A549 (cell line): ENCODE measurements at regions not wholly inside any gene's neighbourhood (a gene's known extent, or its start where the extent isn't known, plus 50 kb on each side); places are given as distances from the start of the nearest gene placed in this dataset.
"Not testable (repeated sequence)": the region's sequence is repeated elsewhere in the genome, so short reads cannot be mapped to it uniquely, and the experiment has no call there.

ENCODE experiments used
- ATAC-seq, 2 experiments: fragments of 200-7000 bp in 1 of 2; fragments of >200 bp in 1 of 2; cut with Nextera tagmentation in 1 of 2; cut with Tn5 transposase in 1 of 2; 3 replicates each; pipeline versions ENCODE4 v1.8.0 to v1.9.1; 2018 to 2020; ENCODE audit warnings: mild to moderate bottlenecking in 1 of 2, moderate library complexity in 1 of 2
- CTCF ChIA-PET: fragments of 300-600 bp; sonication (Branson Sonifier 250); formaldehyde crosslinking; extraction: SDS; loops from one replicate; lab custom pipeline; 2021; ENCODE audit warnings: antibody characterized with exemption, inconsistent platforms; lab: Yijun Ruan, JAX
- POLR2A ChIA-PET: fragments of 350-600 bp; formaldehyde crosslinking; extraction: SDS; loops from one replicate; lab custom pipeline; 2021; ENCODE audit warnings: antibody characterized with exemption, inconsistent platforms; lab: Yijun Ruan, JAX
- DNase-seq, 2 experiments: peaks; one replicate each; pipeline versions ENCODE4 v3.0.0 to v3.0.0-alpha.2; 2011 to 2016; ENCODE audit warnings: low read depth in 1 of 2, low spot score in 1 of 2
- FAIRE-seq: peaks from 2 replicates; lab custom pipeline; 2011; peaks lifted over from hg19 to GRCh38; lab: Jason Lieb, UNC
- H3K27ac ChIP-seq, 2 experiments: fragments of >200 bp; sonication (Bioruptor Twin); formaldehyde crosslinking; 3 replicates each; pipeline ENCODE4 v1.5.1; 2016 to 2017
- H3K4me1 ChIP-seq: fragments of >200 bp; sonication (Bioruptor Twin); formaldehyde crosslinking; 3 replicates; pipeline ENCODE4 v1.6.1; 2016
- H3K4me2 ChIP-seq: fragments of >200 bp; sonication (Bioruptor Twin); formaldehyde crosslinking; 3 replicates; pipeline ENCODE4 v1.6.1; 2016
- H3K4me3 ChIP-seq: fragments of >200 bp; sonication (Bioruptor Twin); formaldehyde crosslinking; 3 replicates; pipeline ENCODE4 v1.5.1; 2016
- H3K9me3 ChIP-seq: fragments of >200 bp; sonication (Bioruptor Twin); formaldehyde crosslinking; 3 replicates; pipeline ENCODE4 v1.6.1; 2016
- CBX2 ChIP-seq: fragments of 200-600 bp; sonication (generic); IDR thresholded peaks from 2 replicates; pipeline ENCODE4 v1.6.1; 2016; ENCODE audit warnings: low read depth, mild to moderate bottlenecking, borderline replicate concordance
- CEBPB ChIP-seq, 2 experiments: fragments of >200 bp in 1 of 2; sonication (Bioruptor Twin) in 1 of 2; formaldehyde crosslinking in 1 of 2; IDR thresholded peaks; 2 replicates each; pipeline ENCODE4 v1.6.1; 2012 to 2016
- EHF ChIP-seq: fragments of 250-450 bp; sonication (Bioruptor Pico); IDR thresholded peaks from 2 replicates; pipeline ENCODE4 v1.5.0; 2020; ENCODE audit warnings: mild to moderate bottlenecking
- EHMT2 ChIP-seq: fragments of 200-600 bp; sonication (generic); IDR thresholded peaks from 2 replicates; pipeline ENCODE4 v1.6.1; 2016; ENCODE audit warnings: antibody characterized with exemption, low read depth, mild to moderate bottlenecking, moderate library complexity
- FOXS1 ChIP-seq: fragments of 250-450 bp; sonication (Bioruptor Pico); IDR thresholded peaks from 2 replicates; pipeline ENCODE4 v1.5.0; 2020; ENCODE audit warnings: mild to moderate bottlenecking, moderate library complexity
- GATA3 ChIP-seq: IDR thresholded peaks from 2 replicates; pipeline ENCODE4 v1.6.1; 2012; ENCODE audit warnings: borderline replicate concordance
- MAFK ChIP-seq: fragments of 450-650 bp; IDR thresholded peaks from 2 replicates; pipeline ENCODE4 v1.6.1; 2014; ENCODE audit not compliant: partially characterized antibody
- NPAS2 ChIP-seq: fragments of 250-450 bp; sonication (Bioruptor Pico); IDR thresholded peaks from 2 replicates; pipeline ENCODE4 v1.8.0; 2022; ENCODE audit warnings: mild to moderate bottlenecking, moderate library complexity, borderline replicate concordance
- POLR2AphosphoS2 ChIP-seq: conservative IDR thresholded peaks from 2 replicates; pipeline ENCODE4 v1.6.1; 2012; ENCODE audit warnings: low read length, improper control_type of control experiment, inconsistent platforms
- RNF2 ChIP-seq: fragments of 200-600 bp; sonication (generic); IDR thresholded peaks from 2 replicates; pipeline ENCODE4 v1.6.1; 2016; ENCODE audit warnings: low read depth, mild to moderate bottlenecking, antibody characterized with exemption, moderate library complexity, borderline replicate concordance
- SMC3 ChIP-seq: fragments of >200 bp; sonication (Bioruptor Twin); formaldehyde crosslinking; IDR thresholded peaks from 3 replicates; pipeline ENCODE4 v1.6.1; 2018; ENCODE audit warnings: inconsistent platforms
- WGBS: methylation state at CpG from one replicate; pipeline ENCODE4 v1.1.6; 2017; ENCODE audit errors: missing lambda C conversion rate; 5-methylcytosine and 5-hydroxymethylcytosine counted together
- TF ChIP-seq, protein P1 (sequence below): fragments of 450-650 bp; IDR thresholded peaks from 2 replicates; pipeline ENCODE4 v1.6.1; 2014; ENCODE audit warnings: antibody characterized with exemption
- TF ChIP-seq, protein P2 (sequence below): IDR thresholded peaks from 2 replicates; pipeline ENCODE4 v1.6.1; 2012; ENCODE audit warnings: low read depth, borderline replicate concordance
- TF ChIP-seq, protein P3 (sequence below): fragments of 250-450 bp; sonication (Bioruptor Pico); IDR thresholded peaks from 2 replicates; pipeline ENCODE4 v1.5.0; 2020; ENCODE audit warnings: low read depth, mild to moderate bottlenecking, moderate library complexity
- TF ChIP-seq, protein P4 (sequence below): fragments of >200 bp; sonication (Bioruptor Twin); formaldehyde crosslinking; IDR thresholded peaks from 3 replicates; pipeline ENCODE4 v1.5.1; 2016
- TF ChIP-seq, protein P5 (sequence below): IDR thresholded peaks from 2 replicates; pipeline ENCODE4 v1.6.1; 2012
- TF ChIP-seq, protein P6 (sequence below): fragments of 250-450 bp; sonication (Bioruptor Pico); IDR thresholded peaks from 2 replicates; pipeline ENCODE4 v1.5.0; 2021; ENCODE audit warnings: mild to moderate bottlenecking, moderate library complexity, borderline replicate concordance

DNA sequence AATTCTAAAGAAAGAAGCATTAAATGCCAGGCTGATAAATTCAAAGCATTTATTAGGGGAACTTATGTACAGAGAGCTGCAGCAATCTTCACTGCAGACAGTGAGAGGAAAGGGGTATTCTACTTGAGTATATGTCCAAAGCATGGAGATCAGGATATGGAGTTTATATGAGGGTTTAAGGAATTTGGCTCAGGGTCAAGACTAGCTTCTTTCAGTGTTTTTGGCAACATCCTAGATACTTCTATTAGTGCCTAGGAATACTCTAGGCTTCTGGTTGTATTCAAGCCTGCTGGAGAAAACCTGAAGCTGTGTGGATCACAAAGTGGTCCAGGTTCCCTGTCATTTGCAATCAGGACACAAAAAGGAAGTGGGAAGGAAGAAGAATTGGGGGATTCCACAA lies 194.6 kb downstream of the CETN3 start:
- no peak for FAIRE-seq
- no peak overlapping the region for H3K27ac ChIP-seq
- H3K4me2 ChIP-seq, result no peak overlapping the region
- no peak overlapping the region for H3K4me3 ChIP-seq
- no peak for ATAC-seq
- CTCF ChIA-PET, result interaction anchor here (1.0 kb wide), 1 partner anchor 1485 kb away, joined by 5 read pairs; no protein-coding TSS in a partner anchor
- TF ChIP-seq POLR2AphosphoS2 (no peak), CEBPB (IDR thresholded peaks at IDR 0.05) (no peak), NPAS2 (CRISPR knock-in tag) (no peak)
- TF ChIP-seq, protein P1, sequence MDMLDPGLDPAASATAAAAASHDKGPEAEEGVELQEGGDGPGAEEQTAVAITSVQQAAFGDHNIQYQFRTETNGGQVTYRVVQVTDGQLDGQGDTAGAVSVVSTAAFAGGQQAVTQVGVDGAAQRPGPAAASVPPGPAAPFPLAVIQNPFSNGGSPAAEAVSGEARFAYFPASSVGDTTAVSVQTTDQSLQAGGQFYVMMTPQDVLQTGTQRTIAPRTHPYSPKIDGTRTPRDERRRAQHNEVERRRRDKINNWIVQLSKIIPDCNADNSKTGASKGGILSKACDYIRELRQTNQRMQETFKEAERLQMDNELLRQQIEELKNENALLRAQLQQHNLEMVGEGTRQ, result no peak
- TF ChIP-seq, protein P2, sequence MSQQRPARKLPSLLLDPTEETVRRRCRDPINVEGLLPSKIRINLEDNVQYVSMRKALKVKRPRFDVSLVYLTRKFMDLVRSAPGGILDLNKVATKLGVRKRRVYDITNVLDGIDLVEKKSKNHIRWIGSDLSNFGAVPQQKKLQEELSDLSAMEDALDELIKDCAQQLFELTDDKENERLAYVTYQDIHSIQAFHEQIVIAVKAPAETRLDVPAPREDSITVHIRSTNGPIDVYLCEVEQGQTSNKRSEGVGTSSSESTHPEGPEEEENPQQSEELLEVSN, result no peak
- TF ChIP-seq, all 56 proteins: peak for 0
- Histone ChIP-seq H3K4me1 (no peaks in the 10 kb centered on the region), H3K9me3 (no peaks in the 10 kb centered on the region)
- DNase-seq, result no peak
- POLR2A ChIA-PET, result no interaction called here

DNA sequence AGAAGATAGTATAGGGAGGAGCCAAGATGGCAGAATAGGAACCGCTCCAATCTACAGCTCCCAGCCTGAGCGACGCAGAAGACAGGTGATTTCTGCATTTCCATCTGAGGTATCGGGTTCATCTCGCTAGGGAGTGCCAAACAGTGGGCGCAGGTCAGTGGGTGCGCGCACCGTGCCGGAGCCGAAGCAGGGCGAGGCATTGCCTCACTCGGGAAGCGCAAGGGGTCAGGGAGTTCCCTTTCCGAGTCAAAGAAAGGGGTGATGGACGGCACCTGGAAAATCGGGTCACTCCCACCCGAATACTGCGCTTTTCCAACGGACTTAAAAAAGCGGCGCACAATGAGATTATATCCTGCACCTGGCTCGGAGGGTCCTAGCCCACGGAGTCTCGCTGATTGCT lies 201.2 kb downstream of the CETN3 start:
- H3K27ac ChIP-seq, H3K9me3 ChIP-seq, H3K4me1 ChIP-seq, FAIRE-seq, POLR2A ChIA-PET, CTCF ChIA-PET, H3K4me3 ChIP-seq, H3K4me2 ChIP-seq, DNase-seq, ATAC-seq: not testable (repeated sequence)
- WGBS, result 62% methylated on average over 23 of the region's 25 CpGs

DNA sequence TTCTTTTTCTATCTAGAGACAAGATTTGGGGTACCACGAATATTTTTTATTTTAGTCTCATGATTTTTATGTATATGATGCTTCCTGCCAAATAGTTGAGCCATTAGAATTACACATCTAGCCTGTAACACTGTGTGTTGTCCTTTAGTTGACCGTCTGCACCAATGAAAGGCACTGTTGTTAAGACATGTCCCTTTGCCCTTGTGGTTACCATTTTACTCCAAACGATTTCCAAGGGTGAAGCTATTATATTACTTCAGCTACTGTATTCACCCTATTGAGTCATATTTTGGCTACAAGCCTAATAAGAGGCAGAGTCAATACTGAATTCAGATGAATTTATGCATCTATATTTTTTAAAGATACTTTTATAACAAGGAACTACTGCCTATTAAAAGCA lies 207.6 kb downstream of the CETN3 start:
- ChIA-PET POLR2A (no interaction called here), CTCF (no interaction called here)
- no peak overlapping the region for H3K4me3 ChIP-seq
- TF ChIP-seq, protein P3, sequence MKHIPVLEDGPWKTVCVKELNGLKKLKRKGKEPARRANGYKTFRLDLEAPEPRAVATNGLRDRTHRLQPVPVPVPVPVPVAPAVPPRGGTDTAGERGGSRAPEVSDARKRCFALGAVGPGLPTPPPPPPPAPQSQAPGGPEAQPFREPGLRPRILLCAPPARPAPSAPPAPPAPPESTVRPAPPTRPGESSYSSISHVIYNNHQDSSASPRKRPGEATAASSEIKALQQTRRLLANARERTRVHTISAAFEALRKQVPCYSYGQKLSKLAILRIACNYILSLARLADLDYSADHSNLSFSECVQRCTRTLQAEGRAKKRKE (CRISPR knock-in tag), result no peak
- TF ChIP-seq, protein P1, result no peak
- no peak for TF ChIP-seq RNF2
- no peak for TF ChIP-seq EHMT2
- TF ChIP-seq, protein P4, sequence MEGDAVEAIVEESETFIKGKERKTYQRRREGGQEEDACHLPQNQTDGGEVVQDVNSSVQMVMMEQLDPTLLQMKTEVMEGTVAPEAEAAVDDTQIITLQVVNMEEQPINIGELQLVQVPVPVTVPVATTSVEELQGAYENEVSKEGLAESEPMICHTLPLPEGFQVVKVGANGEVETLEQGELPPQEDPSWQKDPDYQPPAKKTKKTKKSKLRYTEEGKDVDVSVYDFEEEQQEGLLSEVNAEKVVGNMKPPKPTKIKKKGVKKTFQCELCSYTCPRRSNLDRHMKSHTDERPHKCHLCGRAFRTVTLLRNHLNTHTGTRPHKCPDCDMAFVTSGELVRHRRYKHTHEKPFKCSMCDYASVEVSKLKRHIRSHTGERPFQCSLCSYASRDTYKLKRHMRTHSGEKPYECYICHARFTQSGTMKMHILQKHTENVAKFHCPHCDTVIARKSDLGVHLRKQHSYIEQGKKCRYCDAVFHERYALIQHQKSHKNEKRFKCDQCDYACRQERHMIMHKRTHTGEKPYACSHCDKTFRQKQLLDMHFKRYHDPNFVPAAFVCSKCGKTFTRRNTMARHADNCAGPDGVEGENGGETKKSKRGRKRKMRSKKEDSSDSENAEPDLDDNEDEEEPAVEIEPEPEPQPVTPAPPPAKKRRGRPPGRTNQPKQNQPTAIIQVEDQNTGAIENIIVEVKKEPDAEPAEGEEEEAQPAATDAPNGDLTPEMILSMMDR, result no peak
- no peak for ATAC-seq
- FAIRE-seq, result no peak
- H3K4me1 ChIP-seq, result no peaks in the 10 kb centered on the region
- WGBS, result 7% methylated on average over 3 of the region's 3 CpGs
- DNase-seq, result no peak
- H3K4me2 ChIP-seq, result no peak overlapping the region
- no peak overlapping the region for H3K27ac ChIP-seq
- H3K9me3 ChIP-seq, result no peaks in the 10 kb centered on the region

DNA sequence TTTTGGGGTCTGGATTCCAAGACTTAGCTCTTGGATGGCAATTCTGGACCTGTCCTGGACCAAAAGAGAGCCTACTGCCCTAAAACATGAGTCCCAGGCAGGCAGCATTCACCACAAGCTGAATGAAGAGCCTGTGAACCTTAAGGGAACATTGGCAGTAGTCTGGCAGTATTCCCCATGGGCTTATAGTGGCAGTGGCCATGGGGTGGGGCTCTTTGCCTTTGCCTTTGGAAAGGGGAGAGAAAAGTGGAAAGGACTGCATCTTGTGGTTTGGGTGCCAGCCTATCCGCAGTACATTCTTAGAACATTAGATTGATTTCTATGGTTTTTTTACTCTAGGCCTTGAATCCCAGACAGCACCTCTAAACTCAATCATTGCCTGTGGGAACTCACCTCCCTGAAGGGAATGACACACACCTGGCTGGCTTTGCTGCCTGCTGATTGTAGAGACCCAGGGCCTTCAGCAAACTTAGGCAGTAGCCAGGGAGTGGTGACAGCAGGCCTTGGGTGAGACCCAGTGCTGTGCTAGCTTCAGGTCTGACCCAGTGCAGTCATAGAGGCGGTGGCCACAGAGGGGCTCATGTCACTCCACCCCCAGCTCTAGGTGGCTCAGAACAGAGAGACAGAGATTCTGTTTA lies 216.3 kb downstream of the CETN3 start:
- CTCF ChIA-PET, result no interaction called here

More for the DNA sequence above, 216.3 kb downstream of the CETN3 start:
- 25% methylated on average over 2 of the region's 2 CpGs for WGBS
- FAIRE-seq (no peak), ATAC-seq (no peak), DNase-seq (no peak)
- no peaks in the 10 kb centered on the region for H3K9me3 ChIP-seq
- no peak overlapping the region for H3K27ac ChIP-seq
- no peak overlapping the region for H3K4me3 ChIP-seq
- H3K4me1 ChIP-seq, result no peaks in the 10 kb centered on the region
- TF ChIP-seq, protein P5, sequence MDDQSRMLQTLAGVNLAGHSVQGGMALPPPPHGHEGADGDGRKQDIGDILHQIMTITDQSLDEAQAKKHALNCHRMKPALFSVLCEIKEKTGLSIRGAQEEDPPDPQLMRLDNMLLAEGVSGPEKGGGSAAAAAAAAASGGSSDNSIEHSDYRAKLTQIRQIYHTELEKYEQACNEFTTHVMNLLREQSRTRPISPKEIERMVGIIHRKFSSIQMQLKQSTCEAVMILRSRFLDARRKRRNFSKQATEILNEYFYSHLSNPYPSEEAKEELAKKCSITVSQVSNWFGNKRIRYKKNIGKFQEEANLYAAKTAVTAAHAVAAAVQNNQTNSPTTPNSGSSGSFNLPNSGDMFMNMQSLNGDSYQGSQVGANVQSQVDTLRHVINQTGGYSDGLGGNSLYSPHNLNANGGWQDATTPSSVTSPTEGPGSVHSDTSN, result no peak
- no peak for TF ChIP-seq CBX2
- no peak for TF ChIP-seq GATA3
- no peak for TF ChIP-seq MAFK
- no peak for TF ChIP-seq EHF (CRISPR knock-in tag)
- no peak for TF ChIP-seq FOXS1 (CRISPR knock-in tag)
- TF ChIP-seq, protein P6, sequence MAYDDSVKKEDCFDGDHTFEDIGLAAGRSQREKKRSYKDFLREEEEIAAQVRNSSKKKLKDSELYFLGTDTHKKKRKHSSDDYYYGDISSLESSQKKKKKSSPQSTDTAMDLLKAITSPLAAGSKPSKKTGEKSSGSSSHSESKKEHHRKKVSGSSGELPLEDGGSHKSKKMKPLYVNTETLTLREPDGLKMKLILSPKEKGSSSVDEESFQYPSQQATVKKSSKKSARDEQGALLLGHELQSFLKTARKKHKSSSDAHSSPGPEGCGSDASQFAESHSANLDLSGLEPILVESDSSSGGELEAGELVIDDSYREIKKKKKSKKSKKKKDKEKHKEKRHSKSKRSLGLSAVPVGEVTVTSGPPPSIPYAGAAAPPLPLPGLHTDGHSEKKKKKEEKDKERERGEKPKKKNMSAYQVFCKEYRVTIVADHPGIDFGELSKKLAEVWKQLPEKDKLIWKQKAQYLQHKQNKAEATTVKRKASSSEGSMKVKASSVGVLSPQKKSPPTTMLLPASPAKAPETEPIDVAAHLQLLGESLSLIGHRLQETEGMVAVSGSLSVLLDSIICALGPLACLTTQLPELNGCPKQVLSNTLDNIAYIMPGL (CRISPR knock-in tag), result no peak
- no peak for TF ChIP-seq POLR2AphosphoS2
- no peak for TF ChIP-seq SMC3
- no peak overlapping the region for H3K4me2 ChIP-seq
- POLR2A ChIA-PET, result no interaction called here
